ENCODE measurements at regions not wholly inside any gene's neighbourhood (a gene's known extent, or its start where the extent isn't known, plus 50 kb on each side); places are given as distances from the start of the nearest gene placed in this dataset.
"Not testable (repeated sequence)": the region's sequence is repeated elsewhere in the genome, so short reads cannot be mapped to it uniquely, and the experiment has no call there.

DNA sequence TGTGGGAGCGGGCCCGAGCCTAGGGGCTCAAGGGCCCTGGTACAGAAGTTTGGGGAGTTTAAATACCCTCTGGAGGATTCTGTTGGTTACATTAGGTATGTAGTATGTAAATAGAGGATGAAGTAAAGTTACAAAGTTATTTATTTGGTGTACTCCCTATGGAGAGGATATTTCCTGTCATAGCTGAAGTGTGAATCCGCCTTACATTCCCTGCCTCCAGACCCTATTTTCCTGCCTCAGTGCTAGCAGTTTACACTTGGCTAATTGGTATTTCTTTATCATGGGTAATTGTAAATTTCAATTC is 60.6 kb upstream of the KLF14 start:
- Histone ChIP-seq H3K27ac (ENCODE audit: insufficient read depth, low read length) (peak overlapping the region; percentile 34), H3K27me3 (ENCODE audit: control insufficient read depth, insufficient read depth, low read length) (no peaks in the 10 kb centered on the region), H3K36me3 (ENCODE audit: control insufficient read depth, insufficient read depth, low read length) (no peaks in the 10 kb centered on the region), H3K4me3 (replicated peaks in 1 of 4; ENCODE audit: control extremely low read depth in 1 of 4, insufficient read depth in 1 of 4, low read depth in 3 of 4, low read length in 4 of 4) (peak overlapping the region; percentile 33 to 48 (median 40)), H3K9me3 (ENCODE audit: control insufficient read depth, insufficient read depth, low read depth, low read length) (no peaks in the 10 kb centered on the region), H3K9ac (ENCODE audit: insufficient read depth, low read length) (peak overlapping the region; percentile 26), H3K4me1 (ENCODE audit: control insufficient read depth, extremely low read depth, insufficient read depth, low read length) (no peaks in the 10 kb centered on the region), H2AFZ (ENCODE audit: low read length) (peak overlapping the region; percentile 41), H4K20me1 (ENCODE audit: control insufficient read depth, extremely low read depth, insufficient read depth, low read length) (no peaks in the 10 kb centered on the region), H3K79me2 (ENCODE audit: control insufficient read depth, insufficient read depth, low read length) (no peaks in the 10 kb centered on the region), H3K4me2 (ENCODE audit: extremely low read depth, insufficient read depth, low read length) (peak overlapping the region; percentile 34)
- DNase-seq (ENCODE audit: low read depth in 2 of 2): peak in 1 of 2 donors; percentile 18
- no peak for TF ChIP-seq EZH2 (IDR thresholded peaks at IDR 0.05; ENCODE audit: low read length, missing control alignments)
- TF ChIP-seq, protein P1, sequence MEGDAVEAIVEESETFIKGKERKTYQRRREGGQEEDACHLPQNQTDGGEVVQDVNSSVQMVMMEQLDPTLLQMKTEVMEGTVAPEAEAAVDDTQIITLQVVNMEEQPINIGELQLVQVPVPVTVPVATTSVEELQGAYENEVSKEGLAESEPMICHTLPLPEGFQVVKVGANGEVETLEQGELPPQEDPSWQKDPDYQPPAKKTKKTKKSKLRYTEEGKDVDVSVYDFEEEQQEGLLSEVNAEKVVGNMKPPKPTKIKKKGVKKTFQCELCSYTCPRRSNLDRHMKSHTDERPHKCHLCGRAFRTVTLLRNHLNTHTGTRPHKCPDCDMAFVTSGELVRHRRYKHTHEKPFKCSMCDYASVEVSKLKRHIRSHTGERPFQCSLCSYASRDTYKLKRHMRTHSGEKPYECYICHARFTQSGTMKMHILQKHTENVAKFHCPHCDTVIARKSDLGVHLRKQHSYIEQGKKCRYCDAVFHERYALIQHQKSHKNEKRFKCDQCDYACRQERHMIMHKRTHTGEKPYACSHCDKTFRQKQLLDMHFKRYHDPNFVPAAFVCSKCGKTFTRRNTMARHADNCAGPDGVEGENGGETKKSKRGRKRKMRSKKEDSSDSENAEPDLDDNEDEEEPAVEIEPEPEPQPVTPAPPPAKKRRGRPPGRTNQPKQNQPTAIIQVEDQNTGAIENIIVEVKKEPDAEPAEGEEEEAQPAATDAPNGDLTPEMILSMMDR (conservative IDR thresholded peaks at IDR 0.05 in 1 of 2, IDR thresholded peaks at IDR 0.05 in 1 of 2; ENCODE audit: low read depth in 1 of 2, low read length in 2 of 2): no peak

DNA sequence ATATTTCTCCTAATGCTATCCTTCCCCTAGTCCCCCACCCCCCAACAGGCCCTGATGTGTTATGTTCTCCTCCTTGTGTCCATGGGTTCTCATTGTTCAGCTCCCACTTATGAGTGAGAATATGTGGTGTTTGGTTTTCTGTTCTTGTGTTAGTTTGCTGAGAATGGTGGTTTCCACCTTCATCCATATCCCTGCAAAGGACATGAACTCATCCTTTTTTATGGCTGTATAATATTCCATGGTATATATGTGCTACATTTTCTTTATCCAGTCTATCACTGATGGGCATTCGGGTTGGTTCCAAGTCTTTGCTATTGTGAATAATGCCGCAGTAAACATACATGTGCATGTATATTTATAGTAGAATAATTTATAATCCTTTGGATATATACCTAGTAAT is 62.4 kb upstream of the KLF14 start:
- not testable (repeated sequence) for H3K27me3 ChIP-seq (ENCODE audit: control insufficient read depth, insufficient read depth, low read length); H3K4me1 ChIP-seq (ENCODE audit: control insufficient read depth, extremely low read depth, insufficient read depth, low read length); H3K36me3 ChIP-seq (ENCODE audit: control insufficient read depth, insufficient read depth, low read length); H3K27ac ChIP-seq (ENCODE audit: insufficient read depth, low read length); H3K9me3 ChIP-seq (ENCODE audit: control insufficient read depth, insufficient read depth, low read depth, low read length); H3K79me2 ChIP-seq (ENCODE audit: control insufficient read depth, insufficient read depth, low read length); H3K4me2 ChIP-seq (ENCODE audit: extremely low read depth, insufficient read depth, low read length); H2AFZ ChIP-seq (ENCODE audit: low read length); DNase-seq (ENCODE audit: low read depth in 2 of 2); H3K4me3 ChIP-seq (replicated peaks in 1 of 4; ENCODE audit: control extremely low read depth in 1 of 4, insufficient read depth in 1 of 4, low read depth in 3 of 4, low read length in 4 of 4); H3K9ac ChIP-seq (ENCODE audit: insufficient read depth, low read length); H4K20me1 ChIP-seq (ENCODE audit: control insufficient read depth, extremely low read depth, insufficient read depth, low read length)

DNA sequence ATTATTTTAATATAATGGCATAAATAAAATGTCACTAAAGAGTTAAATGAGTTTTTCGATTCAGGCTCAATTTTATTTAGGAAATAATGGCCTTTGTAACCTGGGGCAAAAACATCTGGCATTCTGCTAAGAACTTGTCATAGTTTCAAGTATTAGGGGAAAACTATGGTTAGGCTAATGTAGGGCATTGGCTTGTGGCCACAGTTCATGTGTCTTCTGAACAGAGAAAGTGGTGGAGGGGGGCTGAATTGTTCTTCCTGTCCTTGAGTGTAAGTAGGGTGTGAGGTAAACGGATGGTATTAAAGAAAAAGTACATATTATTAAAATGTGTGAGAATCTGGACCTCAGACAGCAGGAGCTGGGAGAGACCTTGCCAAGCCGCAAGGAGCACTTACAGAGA is 69.1 kb upstream of the KLF14 start:
- no peak overlapping the region for H3K9ac ChIP-seq (ENCODE audit: insufficient read depth, low read length)
- H3K27ac ChIP-seq (ENCODE audit: insufficient read depth, low read length): no peak overlapping the region
- TF ChIP-seq, protein P1 (conservative IDR thresholded peaks at IDR 0.05 in 1 of 2, IDR thresholded peaks at IDR 0.05 in 1 of 2; ENCODE audit: low read depth in 1 of 2, low read length in 2 of 2): no peak
- TF ChIP-seq EZH2 (IDR thresholded peaks at IDR 0.05; ENCODE audit: low read length, missing control alignments): no peak
- H3K4me2 ChIP-seq (ENCODE audit: extremely low read depth, insufficient read depth, low read length): no peak overlapping the region
- peaks cover 4% of the 10 kb centered on the region for H3K27me3 ChIP-seq (ENCODE audit: control insufficient read depth, insufficient read depth, low read length)
- no peaks in the 10 kb centered on the region for H4K20me1 ChIP-seq (ENCODE audit: control insufficient read depth, extremely low read depth, insufficient read depth, low read length)
- H3K79me2 ChIP-seq (ENCODE audit: control insufficient read depth, insufficient read depth, low read length): no peaks in the 10 kb centered on the region
- no peaks in the 10 kb centered on the region for H3K36me3 ChIP-seq (ENCODE audit: control insufficient read depth, insufficient read depth, low read length)
- no peaks in the 10 kb centered on the region for H3K9me3 ChIP-seq (ENCODE audit: control insufficient read depth, insufficient read depth, low read depth, low read length)
- H2AFZ ChIP-seq (ENCODE audit: low read length): no peak overlapping the region
- no peaks in the 10 kb centered on the region for H3K4me1 ChIP-seq (ENCODE audit: control insufficient read depth, extremely low read depth, insufficient read depth, low read length)
- no peak overlapping the region for H3K4me3 ChIP-seq (replicated peaks in 1 of 4; ENCODE audit: control extremely low read depth in 1 of 4, insufficient read depth in 1 of 4, low read depth in 3 of 4, low read length in 4 of 4)
- no peak for DNase-seq (ENCODE audit: low read depth in 2 of 2)

DNA sequence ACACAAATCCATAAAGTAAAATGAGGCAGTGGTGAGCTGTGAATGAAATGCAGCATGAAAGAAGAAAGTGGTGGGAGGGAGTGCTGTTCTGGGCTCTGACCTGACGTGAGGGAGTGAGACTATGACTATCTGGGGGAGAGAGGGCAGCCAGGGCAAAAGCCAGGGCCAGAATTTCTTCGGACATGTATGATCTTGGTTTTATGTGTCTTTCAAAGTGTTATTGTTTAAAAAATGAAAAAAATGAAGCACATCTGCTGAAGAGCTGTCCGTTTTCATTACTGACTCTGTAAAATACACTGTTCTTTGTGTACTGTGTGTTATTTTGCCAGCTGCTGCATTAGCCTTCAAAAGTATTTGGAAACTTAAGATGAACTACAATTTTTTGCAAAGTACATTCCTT is 70.2 kb upstream of the KLF14 start:
- TF ChIP-seq, protein P1 (conservative IDR thresholded peaks at IDR 0.05 in 1 of 2, IDR thresholded peaks at IDR 0.05 in 1 of 2; ENCODE audit: low read depth in 1 of 2, low read length in 2 of 2): no peak
- TF ChIP-seq EZH2 (IDR thresholded peaks at IDR 0.05; ENCODE audit: low read length, missing control alignments): no peak
- Histone ChIP-seq H2AFZ (ENCODE audit: low read length) (no peak overlapping the region), H3K36me3 (ENCODE audit: control insufficient read depth, insufficient read depth, low read length) (no peaks in the 10 kb centered on the region), H3K4me1 (ENCODE audit: control insufficient read depth, extremely low read depth, insufficient read depth, low read length) (no peaks in the 10 kb centered on the region), H3K27ac (ENCODE audit: insufficient read depth, low read length) (no peak overlapping the region), H4K20me1 (ENCODE audit: control insufficient read depth, extremely low read depth, insufficient read depth, low read length) (no peaks in the 10 kb centered on the region), H3K9ac (ENCODE audit: insufficient read depth, low read length) (no peak overlapping the region), H3K79me2 (ENCODE audit: control insufficient read depth, insufficient read depth, low read length) (no peaks in the 10 kb centered on the region), H3K4me3 (replicated peaks in 1 of 4; ENCODE audit: control extremely low read depth in 1 of 4, insufficient read depth in 1 of 4, low read depth in 3 of 4, low read length in 4 of 4) (no peak overlapping the region), H3K4me2 (ENCODE audit: extremely low read depth, insufficient read depth, low read length) (no peak overlapping the region), H3K27me3 (ENCODE audit: control insufficient read depth, insufficient read depth, low read length) (peaks cover 4% of the 10 kb centered on the region), H3K9me3 (ENCODE audit: control insufficient read depth, insufficient read depth, low read depth, low read length) (no peaks in the 10 kb centered on the region)
- DNase-seq (ENCODE audit: low read depth in 2 of 2): no peak

DNA sequence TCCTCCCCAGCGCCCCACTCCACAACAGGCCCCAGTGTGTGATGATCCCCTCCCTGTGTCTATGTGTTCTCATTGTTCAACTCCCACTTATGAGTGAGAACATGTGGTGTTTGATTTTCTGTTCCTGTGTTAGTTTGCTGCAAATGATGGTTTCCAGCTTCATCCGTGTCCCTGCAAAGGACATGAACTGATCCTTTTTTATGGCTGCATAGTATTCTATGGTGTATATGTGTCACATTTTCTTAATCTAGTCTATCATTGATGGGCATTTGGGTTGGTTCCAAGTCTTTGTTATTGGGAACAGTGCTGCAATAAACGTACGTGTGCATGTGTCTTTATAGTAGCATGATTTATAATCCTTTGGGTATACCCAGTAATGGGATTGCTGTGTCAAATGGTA is 78.8 kb upstream of the KLF14 start:
- not testable (repeated sequence) for H3K27me3 ChIP-seq (ENCODE audit: control insufficient read depth, insufficient read depth, low read length); H3K9me3 ChIP-seq (ENCODE audit: control insufficient read depth, insufficient read depth, low read depth, low read length); H3K27ac ChIP-seq (ENCODE audit: insufficient read depth, low read length); H2AFZ ChIP-seq (ENCODE audit: low read length); H3K4me3 ChIP-seq (replicated peaks in 1 of 4; ENCODE audit: control extremely low read depth in 1 of 4, insufficient read depth in 1 of 4, low read depth in 3 of 4, low read length in 4 of 4); DNase-seq (ENCODE audit: low read depth in 2 of 2); H3K36me3 ChIP-seq (ENCODE audit: control insufficient read depth, insufficient read depth, low read length); H3K4me2 ChIP-seq (ENCODE audit: extremely low read depth, insufficient read depth, low read length); H3K9ac ChIP-seq (ENCODE audit: insufficient read depth, low read length); H4K20me1 ChIP-seq (ENCODE audit: control insufficient read depth, extremely low read depth, insufficient read depth, low read length); H3K4me1 ChIP-seq (ENCODE audit: control insufficient read depth, extremely low read depth, insufficient read depth, low read length); H3K79me2 ChIP-seq (ENCODE audit: control insufficient read depth, insufficient read depth, low read length)
